ENCODE measurements at regions not wholly inside any gene's neighbourhood (a gene's known extent, or its start where the extent isn't known, plus 50 kb on each side); places are given as distances from the start of the nearest gene placed in this dataset.

GRCh38 chr1:228853191-228853590 lies 117.9 kb downstream of the RHOU start:
- no peak for DNase-seq
- Histone ChIP-seq H3K4me1 (replicated peaks; ENCODE audit: insufficient read depth) (no peaks in the 10 kb centered on the region), H3K27ac (no peak overlapping the region), H3K79me2 (ENCODE audit: low read depth) (no peaks in the 10 kb centered on the region), H3K36me3 (ENCODE audit: low read depth) (no peaks in the 10 kb centered on the region), H4K20me1 (ENCODE audit: insufficient read depth) (no peaks in the 10 kb centered on the region), H3F3A (ENCODE audit: insufficient read depth, low read depth) (no peaks in the 10 kb centered on the region), H2AFZ (no peak overlapping the region), H3K4me3 (no peak overlapping the region), H3K9me2 (ENCODE audit: insufficient read depth) (no peaks in the 10 kb centered on the region), H3K4me2 (no peak overlapping the region), H3K27me3 (ENCODE audit: insufficient read depth, low read depth) (peaks cover 62% of the 10 kb centered on the region), H3K9me3 (ENCODE audit: insufficient read depth, low read depth) (no peaks in the 10 kb centered on the region)
- no peak for TF ChIP-seq EZH2 (IDR thresholded peaks at IDR 0.05; ENCODE audit: low read depth)
- no peak for TF ChIP-seq CTCF (conservative IDR thresholded peaks at IDR 0.05)
- ChIA-PET CTCF (no interaction called here), POLR2A (ENCODE audit: unreplicated experiment) (no interaction called here)
- no TSS peak for BruUV-seq (replicated peaks)
- intact Hi-C loops (cut with micrococcal nuclease; ENCODE audit: unreplicated experiment): no loop called here

GRCh38 chr1:228853637-228854036 lies 118.4 kb downstream of the RHOU start:
- peaks cover 60% of the 10 kb centered on the region for H3K27me3 ChIP-seq (ENCODE audit: insufficient read depth, low read depth)
- no peak overlapping the region for H3K4me2 ChIP-seq
- TF ChIP-seq CTCF (conservative IDR thresholded peaks at IDR 0.05): no peak
- no peak for TF ChIP-seq EZH2 (IDR thresholded peaks at IDR 0.05; ENCODE audit: low read depth)
- no peak for DNase-seq
- intact Hi-C loops (cut with micrococcal nuclease; ENCODE audit: unreplicated experiment): no loop called here
- BruUV-seq (replicated peaks): no TSS peak
- H3K9me2 ChIP-seq (ENCODE audit: insufficient read depth): no peaks in the 10 kb centered on the region
- no peaks in the 10 kb centered on the region for H3K4me1 ChIP-seq (replicated peaks; ENCODE audit: insufficient read depth)
- no peak overlapping the region for H2AFZ ChIP-seq
- no peaks in the 10 kb centered on the region for H4K20me1 ChIP-seq (ENCODE audit: insufficient read depth)
- H3K27ac ChIP-seq: no peak overlapping the region
- POLR2A ChIA-PET (ENCODE audit: unreplicated experiment): no interaction called here
- no peaks in the 10 kb centered on the region for H3K36me3 ChIP-seq (ENCODE audit: low read depth)
- CTCF ChIA-PET: no interaction called here
- no peaks in the 10 kb centered on the region for H3K79me2 ChIP-seq (ENCODE audit: low read depth)
- no peaks in the 10 kb centered on the region for H3F3A ChIP-seq (ENCODE audit: insufficient read depth, low read depth)
- H3K9me3 ChIP-seq (ENCODE audit: insufficient read depth, low read depth): no peaks in the 10 kb centered on the region
- H3K4me3 ChIP-seq: no peak overlapping the region

GRCh38 chr1:228854907-228855306 lies 119.6 kb downstream of the RHOU start:
- no peaks in the 10 kb centered on the region for H3K79me2 ChIP-seq (ENCODE audit: low read depth)
- H3K27ac ChIP-seq: no peak overlapping the region
- POLR2A ChIA-PET (ENCODE audit: unreplicated experiment): no interaction called here
- TF ChIP-seq EZH2 (IDR thresholded peaks at IDR 0.05; ENCODE audit: low read depth) (no peak), CTCF (conservative IDR thresholded peaks at IDR 0.05) (no peak)
- no peaks in the 10 kb centered on the region for H3K9me2 ChIP-seq (ENCODE audit: insufficient read depth)
- H3K36me3 ChIP-seq (ENCODE audit: low read depth): no peaks in the 10 kb centered on the region
- H3K9me3 ChIP-seq (ENCODE audit: insufficient read depth, low read depth): no peaks in the 10 kb centered on the region
- H4K20me1 ChIP-seq (ENCODE audit: insufficient read depth): no peaks in the 10 kb centered on the region
- CTCF ChIA-PET: no interaction called here
- intact Hi-C loops (cut with micrococcal nuclease; ENCODE audit: unreplicated experiment): no loop called here
- peaks cover 62% of the 10 kb centered on the region for H3K27me3 ChIP-seq (ENCODE audit: insufficient read depth, low read depth)
- DNase-seq: no peak
- no peak overlapping the region for H3K4me3 ChIP-seq
- H3F3A ChIP-seq (ENCODE audit: insufficient read depth, low read depth): no peaks in the 10 kb centered on the region
- H2AFZ ChIP-seq: no peak overlapping the region
- no peak overlapping the region for H3K4me2 ChIP-seq
- H3K4me1 ChIP-seq (replicated peaks; ENCODE audit: insufficient read depth): no peaks in the 10 kb centered on the region
- BruUV-seq (replicated peaks): no TSS peak

All from PC-9 (cell line).